UCSD-AML1 (cell line): ENCODE measurements at regions not wholly inside any gene's neighbourhood (a gene's known extent, or its start where the extent isn't known, plus 50 kb on each side); places are given as distances from the start of the nearest gene placed in this dataset.
"Not testable (repeated sequence)": the region's sequence is repeated elsewhere in the genome, so short reads cannot be mapped to it uniquely, and the experiment has no call there.

Experiments used
- DNase-seq: peaks from one replicate; lab custom pipeline; 2025; ENCODE audit not compliant: unreplicated experiment; lab: John Stamatoyannopoulos, UW

DNA sequence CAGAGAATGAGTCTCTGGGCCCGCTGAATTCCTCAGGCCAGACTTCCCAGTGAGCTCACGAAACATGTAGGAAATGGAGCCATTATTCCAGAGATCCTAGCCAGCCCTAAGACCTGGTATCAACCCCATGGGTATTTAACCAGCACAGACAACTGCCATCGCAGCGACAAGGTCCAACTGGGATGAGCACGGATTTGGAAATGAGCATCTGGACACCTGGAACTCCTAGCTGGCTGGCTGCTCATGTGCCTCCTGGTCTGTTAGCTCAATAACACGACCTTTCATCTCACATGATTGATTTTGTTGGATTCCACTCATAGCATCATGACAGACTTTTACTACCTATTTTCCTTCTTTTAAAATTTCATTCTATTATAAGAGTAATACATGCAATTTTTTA, 51.0 kb downstream of the POU3F3 start:
- DNase-seq = no peak

DNA sequence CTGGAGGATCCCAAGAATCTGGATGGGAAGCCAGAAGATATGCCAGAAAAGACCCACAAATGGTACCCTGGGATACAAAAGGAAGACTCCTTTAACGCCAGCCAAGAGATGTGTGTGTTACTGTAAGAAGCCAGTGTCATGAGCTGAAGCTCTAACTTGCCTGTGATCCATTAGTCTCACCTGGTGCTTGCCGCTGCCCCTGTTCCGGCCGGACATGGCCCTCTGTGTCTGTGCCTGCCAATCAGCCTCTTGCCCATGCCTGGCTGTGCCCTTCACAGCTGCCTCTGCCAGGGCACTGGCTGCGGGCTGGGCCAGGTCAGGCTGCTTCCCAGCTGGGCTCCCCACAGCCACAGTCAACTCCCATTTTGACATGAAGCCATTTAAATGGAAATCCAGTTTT, 55.4 kb downstream of the POU3F3 start:
- DNase-seq = no peak

DNA sequence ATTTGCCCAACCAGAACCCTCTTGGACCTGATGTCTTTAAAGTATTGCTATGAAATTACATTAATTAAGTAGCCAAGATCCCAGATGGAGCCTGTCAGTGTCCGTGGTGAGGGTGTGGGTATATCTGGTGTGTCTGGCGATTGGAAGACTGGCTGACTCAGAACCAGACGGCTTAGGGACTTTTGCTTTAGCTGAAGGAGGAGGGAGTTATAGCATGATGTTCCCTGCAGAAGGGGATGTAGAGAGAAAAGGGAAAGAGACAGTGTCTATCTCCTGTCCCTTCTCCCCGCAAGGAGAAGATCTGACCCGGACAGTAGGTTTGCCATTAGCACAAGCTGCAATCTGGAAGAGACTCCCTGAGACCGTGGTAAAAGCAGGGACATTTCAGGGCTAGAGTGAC, 60.6 kb downstream of the POU3F3 start:
- no peak for DNase-seq

DNA sequence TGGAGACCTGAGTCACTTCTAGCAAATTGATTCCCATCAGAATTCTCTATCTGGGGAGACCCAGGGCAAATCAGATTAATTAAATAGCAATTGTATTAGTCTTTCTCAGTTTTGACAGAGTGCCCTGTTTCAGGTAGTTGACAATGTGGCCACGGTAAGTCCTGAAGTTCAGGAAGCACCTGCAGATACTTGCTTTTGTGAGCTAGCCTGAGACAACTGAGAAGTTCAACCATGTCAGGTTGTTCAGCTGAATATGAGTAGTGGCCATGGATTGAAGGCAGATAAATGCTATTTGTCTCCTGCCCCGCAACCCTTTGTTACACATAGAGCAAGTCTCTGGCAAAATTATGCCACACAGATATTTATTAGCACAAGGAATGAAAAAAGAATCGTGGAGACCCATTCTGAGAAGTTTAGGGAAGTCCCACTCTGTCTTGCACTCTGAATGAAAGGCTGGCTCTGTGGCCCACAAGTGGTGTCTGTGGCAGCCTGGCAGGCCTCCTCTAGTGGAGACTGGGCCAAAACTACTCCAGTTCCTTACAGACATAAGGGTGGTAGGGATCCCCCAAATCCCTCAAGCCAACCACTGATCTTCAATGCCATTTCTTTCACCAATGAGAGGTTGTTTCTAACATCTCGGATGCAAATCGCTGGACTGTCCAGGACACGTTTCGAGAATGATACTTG, 61.3 kb downstream of the POU3F3 start:
- DNase-seq = no peak

DNA sequence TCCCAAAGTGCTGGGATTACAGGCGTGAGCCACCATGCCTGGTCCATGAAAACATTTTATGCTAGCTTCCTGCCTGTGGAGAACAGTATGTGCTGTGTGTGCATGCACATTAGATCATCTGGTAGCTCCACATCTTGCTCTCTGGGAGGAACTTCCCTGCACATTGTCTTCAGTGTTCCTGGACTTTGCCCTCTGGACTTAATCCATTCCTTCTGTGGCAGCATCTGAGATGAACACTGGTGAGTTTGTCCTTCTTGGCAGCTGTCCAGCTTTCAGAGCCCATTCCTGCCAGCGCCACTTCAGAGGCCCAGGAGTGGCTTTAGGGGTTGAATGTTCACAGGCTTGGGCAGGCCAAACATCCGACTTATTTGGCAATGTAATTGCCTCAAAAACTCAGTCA, 65.2 kb downstream of the POU3F3 start:
- no peak for DNase-seq

DNA sequence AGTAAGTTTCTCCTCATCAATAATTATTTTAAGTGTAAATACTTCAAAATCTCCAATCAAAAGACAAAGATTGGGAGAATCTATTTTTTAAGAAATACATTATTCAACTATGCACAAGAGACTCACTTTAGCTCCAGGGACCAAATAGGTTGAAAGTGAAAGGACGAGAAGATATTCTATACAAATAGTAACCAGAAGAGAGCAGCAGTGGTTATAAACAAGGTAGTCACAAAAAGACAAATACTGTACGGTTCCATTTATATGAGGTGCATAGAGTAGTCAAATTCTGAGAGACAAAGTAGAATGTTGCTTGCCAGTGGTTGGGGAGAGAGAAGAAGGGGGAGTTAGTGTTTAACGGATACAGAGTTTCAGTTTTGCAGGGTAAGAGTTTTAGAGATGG, 69.8 kb downstream of the POU3F3 start:
- DNase-seq = no peak

DNA sequence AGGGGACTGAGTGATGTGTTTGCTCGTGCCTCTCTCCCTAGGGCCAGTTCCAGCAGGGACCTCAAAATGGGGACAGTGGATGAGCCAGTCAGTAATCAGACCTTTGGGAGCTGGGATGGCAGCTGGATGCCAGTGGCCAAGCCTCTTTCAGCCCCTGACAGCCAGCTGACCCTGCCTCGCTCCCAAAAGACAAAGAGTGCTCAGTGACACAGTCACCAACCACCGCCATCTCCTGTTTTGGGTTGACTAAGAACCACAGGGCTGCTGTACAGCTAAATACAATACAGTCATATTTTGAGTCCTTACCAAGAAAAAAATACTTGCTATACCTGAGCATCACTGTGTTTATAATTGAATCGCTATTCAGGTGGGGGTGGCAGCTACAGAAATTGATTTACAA, 75.7 kb downstream of the POU3F3 start:
- no peak for DNase-seq

DNA sequence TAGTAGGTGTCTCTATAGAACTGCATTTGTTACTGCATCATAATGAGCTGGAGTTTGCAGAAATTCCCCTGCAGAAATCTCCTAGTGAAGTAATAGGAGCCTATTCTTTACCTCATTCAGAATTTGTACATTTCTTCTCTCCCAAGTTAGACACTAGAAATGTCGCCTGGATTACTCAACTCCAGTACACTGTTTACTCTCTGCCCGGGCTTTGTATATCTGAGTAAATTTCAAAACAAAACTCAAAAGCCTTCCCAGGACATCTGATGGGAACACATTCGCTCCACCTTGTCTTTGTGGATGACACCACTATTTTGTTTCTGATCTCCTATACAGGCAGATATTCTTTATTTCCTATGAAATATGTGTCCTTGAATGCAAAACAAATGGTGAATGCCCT, 76.8 kb downstream of the POU3F3 start:
- no peak for DNase-seq

DNA sequence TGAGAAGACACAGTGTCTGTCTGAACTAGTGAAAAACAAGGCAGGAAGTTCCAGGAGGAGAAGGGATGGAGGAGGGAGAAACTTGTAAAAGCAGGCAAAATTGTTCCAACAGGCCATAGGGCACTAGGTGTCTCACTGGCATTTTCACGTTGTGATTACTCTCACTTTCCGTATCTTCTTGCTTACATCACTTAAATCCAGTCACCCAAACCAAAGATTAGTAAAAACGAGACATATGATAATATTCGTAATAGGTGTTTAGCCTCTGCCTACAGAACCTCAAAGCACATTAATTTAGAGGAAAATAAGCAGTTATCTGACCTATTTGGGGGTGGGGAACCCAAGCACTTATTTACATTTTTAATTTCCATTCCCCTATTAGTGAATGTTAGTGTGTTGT, 78.3 kb downstream of the POU3F3 start:
- no peak for DNase-seq

DNA sequence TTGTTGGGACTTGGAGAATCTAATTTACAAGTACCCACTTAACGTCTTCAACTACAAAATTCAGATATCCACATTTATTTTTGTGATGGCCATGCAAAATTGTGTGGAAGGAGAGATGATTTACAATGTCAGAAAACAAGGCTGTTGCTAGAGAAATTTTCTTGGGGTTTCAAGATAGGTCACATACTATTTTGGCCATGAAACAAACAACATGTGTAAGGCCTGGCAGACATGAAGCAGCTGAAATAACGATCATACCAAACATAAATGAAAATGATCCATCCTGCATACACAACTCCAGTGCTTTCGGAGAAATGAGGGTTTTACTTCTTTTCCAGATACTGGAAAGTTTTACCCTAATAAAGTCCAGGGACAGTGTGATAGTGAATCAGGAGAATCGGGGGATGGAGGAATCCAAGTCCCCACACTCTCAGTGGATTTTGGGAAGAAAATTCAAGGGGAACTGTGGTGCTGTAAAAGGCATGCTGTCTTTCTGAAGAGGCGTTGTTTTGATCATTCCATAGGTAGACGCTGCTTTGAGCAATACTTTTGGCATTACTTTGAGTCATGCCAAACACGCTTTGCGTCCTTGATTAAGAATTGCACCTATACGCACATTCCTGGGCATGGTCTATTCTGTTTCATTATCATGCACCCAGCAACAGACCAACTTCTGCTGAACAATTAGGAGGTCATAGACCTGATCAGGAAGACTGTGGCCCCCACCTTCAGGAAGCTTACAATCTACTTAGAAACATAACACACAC, 79.4 kb downstream of the POU3F3 start:
- no peak for DNase-seq

DNA sequence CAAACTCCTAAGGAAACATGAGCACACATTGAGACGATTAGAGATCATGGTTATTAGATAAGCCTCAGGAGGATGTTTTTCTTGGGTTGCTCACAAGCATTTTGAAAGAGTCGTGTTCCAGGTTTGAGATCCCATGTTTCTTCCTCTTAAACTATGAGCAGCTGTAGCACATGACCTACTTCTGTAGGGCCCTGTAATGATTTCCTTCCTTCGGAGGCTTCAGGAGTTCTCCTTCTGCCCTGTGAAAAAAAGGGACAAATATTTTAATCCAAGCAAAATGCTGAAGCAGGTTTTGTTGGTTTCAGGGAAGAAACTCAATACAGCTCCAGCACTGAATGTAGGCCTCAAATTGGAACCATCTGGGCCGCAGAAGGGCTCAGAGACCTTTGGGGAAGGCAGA, 82.6 kb downstream of the POU3F3 start:
- no peak for DNase-seq

DNA sequence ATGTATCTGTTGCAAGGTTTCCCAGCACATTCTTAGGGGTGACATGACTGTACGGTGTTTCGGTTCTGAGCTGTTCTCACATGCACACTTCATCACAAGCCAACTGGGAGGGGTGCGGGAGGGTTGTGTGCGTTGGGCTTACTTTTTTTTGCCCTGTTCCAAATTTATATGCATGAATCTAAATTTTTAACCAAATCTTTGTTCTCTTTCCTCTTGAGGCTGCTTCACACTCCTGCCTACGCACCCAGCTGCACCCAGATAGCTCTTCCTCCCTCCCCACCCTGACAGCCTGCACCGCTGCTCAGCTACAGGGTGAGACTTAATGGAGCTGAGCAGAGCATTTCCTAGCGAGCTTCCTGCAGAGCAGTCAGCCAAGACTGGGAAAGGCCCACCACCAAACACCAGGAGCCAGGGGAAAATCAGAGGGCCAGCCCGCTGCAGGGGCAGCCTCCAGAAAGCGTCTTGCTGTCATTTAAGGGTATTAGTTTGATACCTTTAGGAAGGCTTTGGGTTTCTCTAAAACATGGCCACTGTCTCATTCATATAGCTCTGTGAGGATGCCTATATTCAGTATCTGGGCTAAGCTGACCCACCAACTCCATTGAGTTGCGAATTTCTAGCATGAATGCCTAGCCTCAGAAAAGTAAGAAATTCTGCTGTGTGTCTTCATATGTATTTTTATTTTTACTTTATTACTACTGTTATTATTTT, 84.5 kb downstream of the POU3F3 start:
- no peak for DNase-seq

DNA sequence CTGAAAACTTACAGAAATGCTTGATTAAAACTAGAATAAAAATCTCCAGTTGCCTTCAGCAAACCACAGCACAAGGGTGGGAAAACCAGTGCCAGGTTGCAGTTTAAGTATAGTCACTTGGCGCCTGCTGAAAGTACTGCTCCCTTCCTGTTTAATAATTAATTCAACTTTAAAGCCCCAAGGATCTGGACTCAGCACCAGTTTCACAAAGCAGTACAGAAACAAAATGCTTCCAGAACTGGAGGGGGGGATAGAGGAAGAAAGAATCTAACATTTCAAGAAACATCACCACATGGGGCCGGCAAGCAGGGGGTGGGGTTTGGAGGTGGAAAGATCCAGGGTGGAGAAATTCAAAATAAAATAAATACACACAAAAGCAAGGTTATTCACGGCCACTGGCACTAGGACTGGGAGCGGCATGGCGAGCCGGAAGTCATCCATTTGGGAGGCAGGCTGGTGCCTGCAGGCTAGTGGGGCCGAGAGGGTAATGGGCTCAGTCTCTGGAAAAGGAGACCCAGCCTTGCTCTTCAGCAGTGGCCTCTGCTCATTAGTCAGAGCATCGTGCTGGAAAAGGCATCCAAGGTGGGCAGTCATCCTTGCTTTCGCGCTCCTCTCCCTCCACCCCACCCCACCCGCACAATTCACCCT, 85.8 kb downstream of the POU3F3 start:
- DNase-seq = no peak

DNA sequence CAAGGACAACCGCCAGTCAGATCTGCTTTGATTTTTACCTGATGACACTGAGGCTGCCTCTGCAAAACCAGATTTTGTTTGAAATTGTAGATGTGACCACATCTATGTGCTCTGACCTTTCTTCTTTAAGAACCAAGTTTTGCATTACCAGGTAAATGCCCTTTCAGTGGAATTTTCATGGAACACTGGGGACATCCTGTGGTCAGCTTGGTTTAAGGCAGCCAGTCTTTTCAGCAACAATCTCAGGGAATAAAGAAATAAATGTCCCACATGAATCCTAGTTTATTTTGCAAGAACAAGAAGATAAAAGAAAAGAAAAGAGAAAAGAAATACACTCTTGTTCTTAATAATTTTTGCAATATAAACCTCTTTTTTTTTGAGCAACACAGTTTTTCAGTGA, 90.6 kb downstream of the POU3F3 start:
- no peak for DNase-seq

DNA sequence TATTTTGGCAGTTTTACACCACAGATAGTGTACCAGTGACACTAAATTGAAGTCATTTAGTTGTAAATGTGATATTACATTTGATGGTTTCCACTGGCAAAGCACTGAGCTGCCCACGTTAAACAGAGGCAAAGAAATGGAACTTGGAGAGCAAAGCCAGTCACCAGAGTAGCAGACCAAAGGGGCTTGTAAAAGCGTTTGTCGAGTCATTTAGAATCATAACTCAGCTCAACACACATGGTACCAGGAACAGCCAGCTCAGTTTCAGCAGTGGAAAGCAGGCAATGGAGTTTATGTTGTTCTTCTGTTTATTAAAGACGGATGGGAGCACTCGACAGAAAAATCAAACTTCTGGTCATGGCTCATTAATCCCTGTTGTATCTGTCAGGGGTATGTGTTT, 91.2 kb downstream of the POU3F3 start:
- DNase-seq = no peak

DNA sequence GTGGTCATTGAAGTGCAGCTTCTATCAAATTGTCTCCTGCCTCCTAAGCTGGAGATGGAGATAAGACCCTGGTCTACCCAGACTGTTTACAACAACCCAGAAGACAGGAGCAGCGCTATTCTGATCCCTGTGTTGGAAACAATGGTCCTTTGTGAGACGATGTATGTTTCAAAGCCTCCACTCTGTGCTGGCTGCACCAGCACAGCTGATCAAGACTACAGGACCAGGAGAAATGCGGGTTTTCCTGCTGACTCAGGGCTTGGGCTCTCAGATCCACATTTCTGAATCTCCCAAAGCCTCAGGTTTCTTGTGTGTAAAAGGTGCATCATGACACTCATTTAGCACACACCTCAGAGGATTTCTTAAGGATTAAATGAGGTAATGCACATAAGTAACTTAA, 92.0 kb downstream of the POU3F3 start:
- no peak for DNase-seq

DNA sequence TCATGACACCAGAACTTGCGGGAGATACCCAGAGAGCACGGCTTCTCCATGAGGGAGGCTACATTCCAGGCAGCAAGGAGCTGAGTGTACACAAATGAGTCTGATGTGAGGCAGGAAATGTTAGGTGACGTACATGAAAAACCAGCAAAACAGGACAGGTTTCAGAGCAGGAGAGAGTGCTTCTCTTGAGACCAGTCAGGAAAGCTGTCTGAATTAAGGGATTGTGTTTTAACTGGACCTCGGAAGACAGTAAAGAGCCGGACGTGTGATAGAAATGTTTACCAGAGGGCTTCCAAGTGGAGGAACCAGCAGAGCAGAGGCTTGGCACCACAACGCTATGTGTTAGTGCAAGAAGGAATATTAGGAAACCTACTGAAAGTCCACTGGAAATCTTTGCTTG, 90.4 kb upstream of the MRPS9 start:
- DNase-seq = not testable (repeated sequence)

DNA sequence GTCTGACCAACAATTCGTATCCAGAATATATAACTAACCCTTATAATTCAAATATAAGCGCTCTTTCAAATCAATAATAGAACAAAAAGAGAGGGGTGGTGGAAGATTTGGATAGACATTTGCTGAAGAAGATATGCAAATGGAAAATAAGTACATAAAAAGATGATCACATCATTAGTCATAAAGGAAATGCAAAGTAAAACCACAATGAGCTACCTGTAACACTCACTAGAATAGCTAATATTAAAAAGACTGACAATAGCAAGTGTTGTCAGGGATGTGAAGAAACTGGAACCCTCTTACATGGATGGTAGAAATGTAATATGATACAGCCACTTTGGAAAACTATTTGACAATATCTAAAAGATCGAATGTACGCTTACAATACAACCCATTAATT, 84.9 kb upstream of the MRPS9 start:
- no peak for DNase-seq

DNA sequence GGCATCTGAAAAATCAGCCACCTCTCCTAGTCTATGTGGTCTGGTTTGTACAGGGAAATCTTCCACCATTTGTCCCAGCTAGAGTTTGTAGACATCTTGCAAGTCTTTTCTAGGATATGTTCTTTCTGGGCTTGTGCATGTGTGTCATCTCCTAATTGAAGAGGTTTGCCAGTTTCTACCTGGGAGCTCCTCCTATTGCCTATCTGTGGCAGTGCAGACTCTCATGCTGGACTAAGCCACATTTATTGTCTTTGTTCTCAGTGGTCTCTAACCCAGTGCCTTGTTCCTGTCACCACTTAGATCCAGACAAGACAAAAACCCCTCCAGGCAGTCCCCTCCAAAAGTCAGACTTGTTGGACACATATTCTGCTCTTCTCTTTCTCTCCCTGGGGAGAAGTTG, 72.0 kb upstream of the MRPS9 start:
- DNase-seq = no peak

DNA sequence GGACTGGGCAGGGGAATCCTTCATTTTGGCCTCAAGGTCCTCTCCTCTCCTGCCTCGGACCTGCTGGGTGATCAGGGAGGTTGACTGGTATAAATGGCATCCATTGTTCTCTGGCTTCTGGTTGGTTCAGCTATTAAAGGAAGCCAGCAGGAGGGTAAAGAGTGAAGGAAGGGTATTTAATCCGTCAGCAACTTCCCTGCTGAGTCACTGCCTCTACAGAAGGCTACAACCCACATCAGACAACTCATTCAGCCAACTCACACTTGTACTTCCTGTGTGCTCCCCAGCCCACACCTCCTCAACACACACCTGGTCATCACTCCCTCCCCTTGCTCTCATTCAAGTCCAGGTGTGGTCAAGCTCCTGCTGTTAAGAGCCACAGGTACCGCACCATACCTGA, 68.3 kb upstream of the MRPS9 start:
- DNase-seq = no peak

DNA sequence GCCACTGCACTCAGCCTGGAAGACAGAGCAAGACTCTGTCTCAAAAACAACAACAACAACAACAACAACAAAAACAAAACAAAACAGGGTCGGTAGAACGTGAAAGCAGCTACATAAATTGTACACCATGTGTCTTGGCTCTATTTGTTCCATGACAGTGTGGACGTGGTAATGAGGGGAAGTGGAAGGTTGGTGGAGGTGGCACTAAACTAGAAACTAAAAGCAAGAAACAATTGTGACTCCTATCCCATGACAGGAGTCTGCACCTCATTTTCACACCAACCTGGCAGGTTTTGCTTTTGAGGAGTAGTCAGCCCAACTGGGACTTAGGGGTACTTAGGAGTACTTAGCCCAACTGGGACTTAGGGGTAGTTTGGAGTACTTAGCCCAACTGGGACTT, 62.5 kb upstream of the MRPS9 start:
- no peak for DNase-seq

DNA sequence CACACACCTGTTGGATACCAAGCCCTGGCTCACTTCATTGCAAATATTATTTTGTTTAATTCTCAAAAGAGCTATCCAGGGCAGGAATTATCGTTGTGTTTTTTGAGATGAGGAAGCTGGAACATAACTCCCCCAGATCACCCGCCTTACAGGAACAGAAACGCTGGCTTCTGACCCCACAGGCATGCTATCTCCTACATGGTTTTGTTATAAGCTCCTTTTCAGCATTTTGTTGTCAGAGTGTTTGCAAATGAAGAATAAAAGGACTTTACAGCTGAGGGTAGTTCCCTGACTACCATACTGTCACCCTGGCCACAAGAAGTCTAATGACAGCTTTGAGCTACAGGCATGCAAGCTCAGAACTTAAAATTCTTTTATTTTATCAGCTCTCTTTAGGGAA, 62.0 kb upstream of the MRPS9 start:
- no peak for DNase-seq
